Fibroblast of the aortic adventitia (primary cell): ENCODE measurements at regions not wholly inside any gene's neighbourhood (a gene's known extent, or its start where the extent isn't known, plus 50 kb on each side); places are given as distances from the start of the nearest gene placed in this dataset.

Experiments
- DNase-seq: peaks from one replicate; pipeline ENCODE4 v3.0.0-alpha.2; 2010; ENCODE audit warnings: low read depth
- H3K4me3 ChIP-seq: 2 replicates; pipeline ENCODE4 v1.5.1; 2011; ENCODE audit warnings: low read depth, mild to moderate bottlenecking, control low read depth, low read length, moderate library complexity
- CTCF ChIP-seq: IDR thresholded peaks from 2 replicates; pipeline ENCODE4 v1.5.1; 2011; ENCODE audit warnings: mild to moderate bottlenecking, low read length, control low read depth, inconsistent platforms; ENCODE audit not compliant: insufficient read depth

- peak; percentile 55 for DNase-seq
- no peak for TF ChIP-seq CTCF
- H3K4me3 ChIP-seq = no peak overlapping the region
These were observed 115.9 kb downstream of the KATNIP start for GRCh38 chr16:27665881-27666280.

GRCh38 chr16:27670071-27670810 lies 120.3 kb downstream of the KATNIP start:
- TF ChIP-seq CTCF = no peak
- no peak for DNase-seq
- H3K4me3 ChIP-seq = no peak overlapping the region

- H3K4me3 ChIP-seq = no peak overlapping the region
- TF ChIP-seq CTCF = no peak
- no peak for DNase-seq
These were observed 121.5 kb downstream of the KATNIP start for GRCh38 chr16:27671410-27671809.

GRCh38 chr16:27676839-27677238 lies 126.9 kb downstream of the KATNIP start:
- no peak for TF ChIP-seq CTCF
- DNase-seq = peak; percentile 44
- no peak overlapping the region for H3K4me3 ChIP-seq

GRCh38 chr16:27677263-27677662 lies 127.3 kb downstream of the KATNIP start:
- TF ChIP-seq CTCF = no peak
- no peak overlapping the region for H3K4me3 ChIP-seq
- DNase-seq = peak; percentile 34

GRCh38 chr16:27678955-27679354 lies 129.0 kb downstream of the KATNIP start:
- H3K4me3 ChIP-seq = no peak overlapping the region
- DNase-seq = no peak
- TF ChIP-seq CTCF = no peak

GRCh38 chr16:27679899-27680298 lies 130.0 kb downstream of the KATNIP start:
- TF ChIP-seq CTCF = no peak
- no peak for DNase-seq
- no peak overlapping the region for H3K4me3 ChIP-seq
